BJ (cell line): ENCODE measurements at regions not wholly inside any gene's neighbourhood (a gene's known extent, or its start where the extent isn't known, plus 50 kb on each side); places are given as distances from the start of the nearest gene placed in this dataset.

Experiments used
- CTCF ChIA-PET: fragments of 350-600 bp; formaldehyde crosslinking; extraction: SDS; loops from one replicate; lab custom pipeline; 2021; ENCODE audit warnings: antibody characterized with exemption, inconsistent platforms; lab: Yijun Ruan, JAX
- POLR2A ChIA-PET: fragments of 300-600 bp; sonication (Branson Sonifier 250); formaldehyde crosslinking; extraction: SDS; loops from one replicate; lab custom pipeline; 2021; ENCODE audit warnings: antibody characterized with exemption; lab: Charles Lee
- DNase-seq: peaks from one replicate; pipeline ENCODE4 v3.0.0-alpha.2; 2011; ENCODE audit warnings: low read depth
- H3K27me3 ChIP-seq: 2 replicates; pipeline ENCODE4 v1.6.0; 2011; ENCODE audit warnings: low read length; ENCODE audit not compliant: control insufficient read depth, insufficient read depth
- H3K36me3 ChIP-seq: 2 replicates; pipeline ENCODE4 v1.5.1; 2011; ENCODE audit warnings: low read length; ENCODE audit not compliant: control insufficient read depth, insufficient read depth
- H3K4me3 ChIP-seq: 2 replicates; pipeline ENCODE4 v1.5.1; 2011; ENCODE audit warnings: low read depth, mild to moderate bottlenecking, control low read depth, low read length
- TF ChIP-seq, protein P1 (sequence below): IDR thresholded peaks from 2 replicates; pipeline ENCODE4 v1.5.1; 2011; ENCODE audit warnings: low read depth, mild to moderate bottlenecking, control low read depth, inconsistent platforms, low read length, moderate library complexity; ENCODE audit not compliant: insufficient read depth

DNA sequence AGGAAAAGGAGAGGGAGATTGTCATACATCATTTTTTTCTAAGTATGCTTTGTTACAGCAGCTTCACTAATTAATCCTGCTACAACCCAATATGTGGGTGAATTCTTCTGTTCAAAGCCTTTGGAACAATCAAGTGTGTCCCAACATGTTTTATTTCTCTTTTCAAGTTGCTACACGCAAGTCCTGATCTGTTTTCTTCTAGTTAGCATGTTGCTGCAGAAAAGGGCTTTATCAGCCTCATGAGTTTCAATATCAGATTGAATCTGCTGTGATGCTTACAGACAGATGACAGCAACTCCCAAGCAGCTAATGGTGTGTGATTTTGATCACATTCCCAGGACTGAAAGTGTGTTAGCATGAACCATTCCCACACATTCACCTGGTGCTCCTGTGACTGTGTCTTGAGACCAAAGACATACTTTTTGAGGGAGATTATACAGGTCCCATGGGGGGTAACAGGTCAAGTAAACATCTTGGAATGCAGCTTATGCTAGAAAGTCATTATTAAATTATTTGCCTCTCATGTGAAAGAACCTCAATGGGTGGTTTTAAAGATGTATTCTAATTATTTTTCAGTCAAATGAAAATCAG lies 96.9 kb upstream of the KCNJ16 start:
- no peaks in the 10 kb centered on the region for H3K36me3 ChIP-seq
- no peak for DNase-seq
- CTCF ChIA-PET: no interaction called here
- no peaks in the 10 kb centered on the region for H3K27me3 ChIP-seq
- POLR2A ChIA-PET: no interaction called here
- TF ChIP-seq, protein P1, sequence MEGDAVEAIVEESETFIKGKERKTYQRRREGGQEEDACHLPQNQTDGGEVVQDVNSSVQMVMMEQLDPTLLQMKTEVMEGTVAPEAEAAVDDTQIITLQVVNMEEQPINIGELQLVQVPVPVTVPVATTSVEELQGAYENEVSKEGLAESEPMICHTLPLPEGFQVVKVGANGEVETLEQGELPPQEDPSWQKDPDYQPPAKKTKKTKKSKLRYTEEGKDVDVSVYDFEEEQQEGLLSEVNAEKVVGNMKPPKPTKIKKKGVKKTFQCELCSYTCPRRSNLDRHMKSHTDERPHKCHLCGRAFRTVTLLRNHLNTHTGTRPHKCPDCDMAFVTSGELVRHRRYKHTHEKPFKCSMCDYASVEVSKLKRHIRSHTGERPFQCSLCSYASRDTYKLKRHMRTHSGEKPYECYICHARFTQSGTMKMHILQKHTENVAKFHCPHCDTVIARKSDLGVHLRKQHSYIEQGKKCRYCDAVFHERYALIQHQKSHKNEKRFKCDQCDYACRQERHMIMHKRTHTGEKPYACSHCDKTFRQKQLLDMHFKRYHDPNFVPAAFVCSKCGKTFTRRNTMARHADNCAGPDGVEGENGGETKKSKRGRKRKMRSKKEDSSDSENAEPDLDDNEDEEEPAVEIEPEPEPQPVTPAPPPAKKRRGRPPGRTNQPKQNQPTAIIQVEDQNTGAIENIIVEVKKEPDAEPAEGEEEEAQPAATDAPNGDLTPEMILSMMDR: no peak
- no peak overlapping the region for H3K4me3 ChIP-seq

DNA sequence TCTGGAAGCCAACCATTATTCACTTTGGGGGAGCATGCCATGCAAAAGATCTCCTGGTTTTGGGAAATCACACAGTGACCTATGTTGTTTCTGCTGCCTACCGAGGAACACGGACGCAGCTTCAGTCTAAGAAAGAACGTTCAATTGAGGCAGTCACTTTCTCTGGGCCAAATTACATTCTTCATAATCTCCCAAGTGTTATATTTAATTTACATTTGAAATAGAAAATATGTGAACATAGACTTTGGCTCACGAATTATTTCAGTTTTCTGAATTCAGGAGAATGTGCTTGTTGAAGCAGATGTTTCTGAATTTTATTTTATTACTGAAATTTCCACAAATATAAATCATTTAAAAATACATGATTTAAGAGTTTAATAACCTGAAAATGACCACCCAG lies 93.6 kb upstream of the KCNJ16 start:
- H3K36me3 ChIP-seq: no peaks in the 10 kb centered on the region
- ChIA-PET POLR2A (no interaction called here), CTCF (interaction anchor here (0.5 to 1.0 kb wide), 3 partner anchors 10 to 149 kb away, joined by 3 to 4 read pairs (median 3); no protein-coding TSS in a partner anchor)
- DNase-seq: no peak
- H3K27me3 ChIP-seq: no peaks in the 10 kb centered on the region
- H3K4me3 ChIP-seq: no peak overlapping the region
- TF ChIP-seq, protein P1: no peak

DNA sequence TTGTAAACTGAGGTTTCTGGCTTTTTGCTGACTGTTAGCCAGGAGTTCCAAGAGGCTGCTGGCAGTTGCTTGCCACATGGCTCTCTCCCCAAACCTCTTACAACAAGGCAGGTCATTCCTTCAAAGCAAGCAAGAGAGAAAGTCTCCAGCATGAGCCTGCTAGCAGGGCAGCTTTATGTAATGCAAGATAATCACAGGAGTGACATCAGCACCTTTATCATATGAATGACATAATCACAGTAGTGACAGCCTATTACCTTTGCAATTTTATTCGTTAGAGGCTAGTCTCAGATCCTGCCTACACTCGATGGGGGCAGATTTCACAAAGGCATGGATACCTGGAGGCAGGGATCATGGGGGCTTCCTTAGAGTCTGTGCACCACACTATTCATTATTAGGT lies 79.5 kb upstream of the KCNJ16 start:
- ChIA-PET CTCF (interaction anchor here (1.0 kb wide), 1 partner anchor 14 kb away, joined by 3 read pairs; no protein-coding TSS in a partner anchor), POLR2A (no interaction called here)
- H3K36me3 ChIP-seq: no peaks in the 10 kb centered on the region
- TF ChIP-seq, protein P1: no peak
- H3K27me3 ChIP-seq: no peaks in the 10 kb centered on the region
- no peak overlapping the region for H3K4me3 ChIP-seq
- no peak for DNase-seq

DNA sequence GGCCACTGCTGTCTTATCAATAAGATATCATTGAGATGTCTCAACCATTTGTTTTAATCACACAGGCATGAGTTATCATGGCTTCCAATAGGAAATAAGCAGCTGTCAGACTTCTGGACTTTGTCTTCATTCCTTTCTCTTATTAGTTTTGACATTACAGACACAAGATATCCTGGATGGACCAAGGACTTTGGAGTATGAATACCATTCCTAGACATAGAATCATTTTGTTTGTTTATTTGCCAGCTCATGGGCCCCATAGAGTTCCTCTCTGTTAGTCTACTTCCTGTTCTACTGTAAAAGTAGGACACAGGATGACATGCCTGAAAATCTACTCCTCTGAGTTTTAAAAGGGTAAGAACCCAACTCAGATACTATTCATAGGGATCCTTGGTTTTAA lies 77.7 kb upstream of the KCNJ16 start:
- no peaks in the 10 kb centered on the region for H3K36me3 ChIP-seq
- H3K27me3 ChIP-seq: no peaks in the 10 kb centered on the region
- ChIA-PET CTCF (no interaction called here), POLR2A (no interaction called here)
- TF ChIP-seq, protein P1: no peak
- no peak overlapping the region for H3K4me3 ChIP-seq
- no peak for DNase-seq

DNA sequence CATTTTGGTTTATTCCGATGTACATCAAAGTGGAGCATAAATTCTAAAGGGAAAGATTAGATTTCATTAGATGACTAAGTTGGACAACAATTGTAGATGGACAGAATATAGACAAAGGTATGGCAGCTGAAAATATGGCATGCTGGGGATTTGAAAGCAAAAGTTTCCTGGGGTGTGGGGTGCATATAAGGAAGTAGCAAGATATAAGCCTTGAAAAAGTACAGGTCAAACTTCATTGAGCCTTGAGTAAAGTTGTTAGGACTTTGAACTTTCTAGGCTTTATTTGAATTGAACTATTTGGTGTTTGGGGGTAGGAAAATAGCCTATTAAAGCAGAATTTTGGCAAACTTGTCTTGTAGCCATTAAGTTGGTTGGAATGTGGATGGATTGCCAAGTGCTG lies 75.8 kb upstream of the KCNJ16 start:
- no peaks in the 10 kb centered on the region for H3K36me3 ChIP-seq
- ChIA-PET CTCF (no interaction called here), POLR2A (no interaction called here)
- TF ChIP-seq, protein P1: no peak
- no peak overlapping the region for H3K4me3 ChIP-seq
- no peaks in the 10 kb centered on the region for H3K27me3 ChIP-seq
- DNase-seq: no peak
